Adrenal gland (tissue), 5 donors: ENCODE measurements at regions not wholly inside any gene's neighbourhood (a gene's known extent, or its start where the extent isn't known, plus 50 kb on each side); places are given as distances from the start of the nearest gene placed in this dataset.

Experiments
- POLR2A ChIP-seq, 2 donors: fragments of 450-650 bp; IDR thresholded peaks; one replicate each; pipeline ENCODE4 v1.6.1; 2017; ENCODE audit warnings: antibody characterized with exemption in 2 of 2, mild to moderate bottlenecking in 2 of 2, moderate library complexity in 1 of 2
- TF ChIP-seq, protein P1 (sequence below), 6 experiments: fragments of 450-650 bp in 4 of 6; fragments of 200-600 bp in 2 of 6; sonication (generic) in 1 of 6; IDR thresholded peaks; 1 replicate in 5 of 6; 2 replicates in 1 of 6; pipeline versions ENCODE4 v1.5.1 to v1.8.0; 2016 to 2021; ENCODE audit warnings: antibody characterized with exemption in 6 of 6, mild to moderate bottlenecking in 2 of 6, moderate library complexity in 1 of 6
- donor health status: DM: no; HTN: no; CAD: no.

DNA sequence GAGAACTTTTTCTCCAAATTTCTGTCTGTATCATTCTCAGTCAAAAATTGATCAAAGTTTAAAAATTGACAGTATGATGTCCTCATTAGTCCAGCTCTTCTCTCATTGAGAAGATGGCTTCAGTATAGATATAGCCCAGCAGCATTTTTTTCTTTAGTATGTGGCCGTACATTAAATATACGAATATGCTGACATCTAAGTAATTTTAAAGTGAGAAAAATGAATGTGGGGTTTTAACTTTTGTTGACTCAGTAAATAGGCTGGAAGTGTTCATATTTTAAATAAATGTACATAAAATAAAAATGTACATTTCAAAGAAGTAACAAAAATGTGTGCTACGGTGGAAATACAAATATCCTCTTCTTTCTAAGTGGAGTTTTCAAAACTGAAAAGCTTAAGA, 123.5 kb upstream of the PKN2 start:
- TF ChIP-seq, protein P1, sequence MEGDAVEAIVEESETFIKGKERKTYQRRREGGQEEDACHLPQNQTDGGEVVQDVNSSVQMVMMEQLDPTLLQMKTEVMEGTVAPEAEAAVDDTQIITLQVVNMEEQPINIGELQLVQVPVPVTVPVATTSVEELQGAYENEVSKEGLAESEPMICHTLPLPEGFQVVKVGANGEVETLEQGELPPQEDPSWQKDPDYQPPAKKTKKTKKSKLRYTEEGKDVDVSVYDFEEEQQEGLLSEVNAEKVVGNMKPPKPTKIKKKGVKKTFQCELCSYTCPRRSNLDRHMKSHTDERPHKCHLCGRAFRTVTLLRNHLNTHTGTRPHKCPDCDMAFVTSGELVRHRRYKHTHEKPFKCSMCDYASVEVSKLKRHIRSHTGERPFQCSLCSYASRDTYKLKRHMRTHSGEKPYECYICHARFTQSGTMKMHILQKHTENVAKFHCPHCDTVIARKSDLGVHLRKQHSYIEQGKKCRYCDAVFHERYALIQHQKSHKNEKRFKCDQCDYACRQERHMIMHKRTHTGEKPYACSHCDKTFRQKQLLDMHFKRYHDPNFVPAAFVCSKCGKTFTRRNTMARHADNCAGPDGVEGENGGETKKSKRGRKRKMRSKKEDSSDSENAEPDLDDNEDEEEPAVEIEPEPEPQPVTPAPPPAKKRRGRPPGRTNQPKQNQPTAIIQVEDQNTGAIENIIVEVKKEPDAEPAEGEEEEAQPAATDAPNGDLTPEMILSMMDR (IDR thresholded peaks at IDR 0.05), result no peak
- no peak for TF ChIP-seq POLR2A (IDR thresholded peaks at IDR 0.05)
